Gastroesophageal sphincter (tissue), 4 donors: ENCODE measurements at regions not wholly inside any gene's neighbourhood (a gene's known extent, or its start where the extent isn't known, plus 50 kb on each side); places are given as distances from the start of the nearest gene placed in this dataset.
A peak's percentile ranks its signal among the peaks of the same experiment; 100 is the strongest.
"Not testable (repeated sequence)": the region's sequence is repeated elsewhere in the genome, so short reads cannot be mapped to it uniquely, and the experiment has no call there.

Experiments
- ATAC-seq: fragments of 150-250 bp; one replicate; pipeline ENCODE4 v1.9.1; 2016; ENCODE audit warnings: mild to moderate bottlenecking, moderate library complexity
- H3K27ac ChIP-seq, 4 donors: fragments of 200-600 bp; sonication (generic) in 3 of 4; 1 replicate in 3 of 4; 2 replicates in 1 of 4; pipeline ENCODE4 v1.5.1; 2016 to 2019
- H3K27me3 ChIP-seq: fragments of 200-600 bp; sonication (generic); one replicate; pipeline ENCODE4 v1.5.1; 2019
- H3K36me3 ChIP-seq, 2 donors: fragments of 200-600 bp; sonication (generic); one replicate each; pipeline ENCODE4 v1.5.1; 2019; ENCODE audit warnings: control low read depth in 1 of 2
- H3K4me1 ChIP-seq, 3 donors: fragments of 200-600 bp; sonication (generic); 1 replicate in 2 of 3; 2 replicates in 1 of 3; pipeline ENCODE4 v1.5.1; 2016 to 2019; ENCODE audit warnings: control low read depth in 2 of 3
- H3K4me3 ChIP-seq, 2 donors: fragments of 200-600 bp; sonication (generic); one replicate each; pipeline ENCODE4 v1.5.1; 2019; ENCODE audit warnings: mild to moderate bottlenecking in 1 of 2, moderate library complexity in 1 of 2
- H3K9me3 ChIP-seq, 3 donors: fragments of 200-600 bp; sonication (generic); one replicate each; pipeline ENCODE4 v1.5.1; 2017 to 2019; ENCODE audit warnings: control low read depth in 2 of 3
- CTCF ChIP-seq, 4 experiments: fragments of 200-600 bp in 2 of 4; fragments of 450-650 bp in 2 of 4; sonication (generic) in 1 of 4; IDR thresholded peaks; one replicate each; pipeline ENCODE4 v1.5.1; 2017 to 2019; ENCODE audit warnings: antibody characterized with exemption in 4 of 4, mild to moderate bottlenecking in 2 of 4, moderate library complexity in 2 of 4
- EP300 ChIP-seq: sonication (generic); formaldehyde crosslinking; IDR thresholded peaks from one replicate; pipeline ENCODE4 v1.6.1; 2017; ENCODE audit warnings: antibody characterized with exemption, mild to moderate bottlenecking
- POLR2A ChIP-seq, 2 donors: fragments of 450-650 bp; IDR thresholded peaks; one replicate each; pipeline ENCODE4 v1.6.1; 2017; ENCODE audit warnings: antibody characterized with exemption in 2 of 2, mild to moderate bottlenecking in 2 of 2, moderate library complexity in 1 of 2
- POLR2AphosphoS5 ChIP-seq: sonication (generic); formaldehyde crosslinking; IDR thresholded peaks from one replicate; pipeline ENCODE4 v1.6.1; 2017; ENCODE audit warnings: antibody characterized with exemption
- WGBS, 2 donors: methylation state at CpG; one replicate each; pipeline ENCODE4 v1.1.5; 2018; ENCODE audit warnings: low coverage in 1 of 2; 5-methylcytosine and 5-hydroxymethylcytosine counted together

GRCh38 chr3:177494216-177494615, 296.9 kb upstream of the TBL1XR1 start:
- H3K9me3 ChIP-seq, result no peaks in the 10 kb centered on the region
- 89 to 95% methylated on average over 3 of the region's 3 CpGs for WGBS, 2 donors
- peaks cover 2 to 29% (median 15%) of the 10 kb centered on the region in 3 donors for H3K4me1 ChIP-seq
- H3K36me3 ChIP-seq, result no peaks in the 10 kb centered on the region
- TF ChIP-seq EP300, result no peak
- TF ChIP-seq POLR2A (IDR thresholded peaks at IDR 0.05), result no peak
- no peak for TF ChIP-seq POLR2AphosphoS5
- no peak for TF ChIP-seq CTCF (IDR thresholded peaks at IDR 0.05)
- no peak for ATAC-seq
- H3K27ac ChIP-seq, result no peak overlapping the region
- H3K27me3 ChIP-seq, result no peaks in the 10 kb centered on the region
- H3K4me3 ChIP-seq, result no peak overlapping the region

DNA sequence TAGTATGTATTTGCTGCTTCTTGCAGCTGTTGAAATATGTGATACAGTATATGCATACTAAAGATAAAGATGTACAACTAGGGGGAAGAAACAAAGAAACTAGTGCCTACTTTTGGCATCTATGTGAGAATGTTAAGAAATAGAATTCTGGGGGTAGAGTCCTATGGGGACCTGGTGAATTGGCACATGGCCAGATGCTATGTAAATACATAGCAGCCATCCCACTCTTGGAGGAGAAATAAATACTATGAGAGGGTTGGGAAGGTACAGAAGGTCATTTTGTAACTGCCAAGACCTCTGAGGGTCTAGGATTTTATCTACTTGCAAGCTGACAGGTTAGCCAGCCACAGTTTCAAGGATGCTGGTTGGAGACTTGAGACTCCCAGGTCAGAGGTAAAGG, 298.3 kb upstream of the TBL1XR1 start:
- TF ChIP-seq CTCF (IDR thresholded peaks at IDR 0.05) (no peak), POLR2A (IDR thresholded peaks at IDR 0.05) (no peak), EP300 (no peak), POLR2AphosphoS5 (no peak)
- no peak overlapping the region for H3K4me3 ChIP-seq
- H3K9me3 ChIP-seq, result no peaks in the 10 kb centered on the region
- no peak for ATAC-seq
- H3K27ac ChIP-seq, result no peak overlapping the region
- H3K36me3 ChIP-seq, result no peaks in the 10 kb centered on the region
- H3K27me3 ChIP-seq, result no peaks in the 10 kb centered on the region
- H3K4me1 ChIP-seq, result peaks cover 2 to 22% (median 13%) of the 10 kb centered on the region in 3 donors

DNA sequence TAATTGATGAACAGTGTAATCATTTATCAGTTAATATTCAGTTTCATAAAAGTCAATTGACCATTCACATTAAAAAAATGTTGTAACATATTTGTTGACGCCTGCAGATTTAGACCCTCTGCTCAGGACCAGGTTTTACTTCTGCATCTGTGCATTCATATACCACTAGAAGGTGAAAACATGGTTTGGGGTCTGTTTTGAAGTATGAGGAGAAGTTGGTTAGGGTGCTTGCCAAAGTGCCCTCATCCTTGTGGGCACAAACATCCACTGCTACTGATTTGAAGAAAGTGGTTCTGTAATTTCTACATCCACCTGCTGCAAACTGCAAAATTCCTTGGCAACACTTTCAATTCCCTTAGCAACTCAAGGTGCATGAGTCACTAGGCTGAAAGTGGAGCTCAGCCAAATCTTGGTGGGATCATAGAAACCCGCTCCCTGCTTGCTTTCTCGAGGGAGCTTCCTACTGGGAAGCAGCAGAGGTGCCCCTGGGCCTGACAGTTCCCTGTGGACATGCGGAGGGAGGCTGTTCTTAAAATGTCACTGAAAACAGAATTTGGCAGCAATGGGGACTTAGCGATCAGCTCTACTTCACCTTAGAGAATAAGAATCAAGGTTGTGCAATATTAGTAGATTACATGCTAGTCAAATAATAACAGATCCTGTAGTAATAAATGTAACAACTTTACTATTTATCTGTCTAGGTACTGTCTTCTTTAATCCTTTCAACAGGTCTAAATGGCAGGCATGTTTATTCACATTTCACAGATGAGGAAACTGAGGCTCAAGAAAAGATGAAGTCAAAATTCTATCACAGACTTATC, 301.0 kb upstream of the TBL1XR1 start:
- Histone ChIP-seq H3K27me3 (no peaks in the 10 kb centered on the region), H3K9me3 (no peaks in the 10 kb centered on the region), H3K4me3 (no peak overlapping the region), H3K27ac (peak overlapping the region in 1 of 4 donors; percentile 17), H3K36me3 (no peaks in the 10 kb centered on the region), H3K4me1 (peaks cover 0 to 9% (median 5%) of the 10 kb centered on the region in 3 donors)
- peak; percentile 19 for ATAC-seq
- 73 to 82% methylated on average over 3 to 5 of the region's 5 CpGs for WGBS, 2 donors
- TF ChIP-seq POLR2A (IDR thresholded peaks at IDR 0.05) (no peak), CTCF (IDR thresholded peaks at IDR 0.05) (no peak), EP300 (no peak)

GRCh38 chr3:177499039-177499438, 301.8 kb upstream of the TBL1XR1 start:
- not testable (repeated sequence) for H3K9me3 ChIP-seq, H3K27me3 ChIP-seq, ATAC-seq, H3K4me1 ChIP-seq, H3K4me3 ChIP-seq, H3K27ac ChIP-seq, H3K36me3 ChIP-seq
- 100% methylated on average over 2 of the region's 2 CpGs; no CpG with 5 or more reads in 1 of the 2 donors for WGBS, 2 donors

GRCh38 chr3:177499779-177500423, 302.6 kb upstream of the TBL1XR1 start:
- no peak for ATAC-seq
- Histone ChIP-seq H3K9me3 (no peaks in the 10 kb centered on the region), H3K36me3 (no peaks in the 10 kb centered on the region), H3K4me1 (peaks cover 0 to 9% (median 5%) of the 10 kb centered on the region in 3 donors), H3K27ac (no peak overlapping the region), H3K27me3 (no peaks in the 10 kb centered on the region), H3K4me3 (no peak overlapping the region)
- TF ChIP-seq POLR2AphosphoS5, result no peak
- WGBS, 2 donors, result 85 to 96% methylated on average over 6 to 8 of the region's 8 CpGs

GRCh38 chr3:177510693-177511216, 313.5 kb upstream of the TBL1XR1 start:
- no peak for ATAC-seq
- 73 to 86% methylated on average over 2 of the region's 2 CpGs for WGBS, 2 donors
- Histone ChIP-seq H3K36me3 (no peaks in the 10 kb centered on the region), H3K4me3 (no peak overlapping the region), H3K4me1 (peaks cover 6 to 32% (median 21%) of the 10 kb centered on the region in 3 donors), H3K27me3 (no peaks in the 10 kb centered on the region), H3K9me3 (no peaks in the 10 kb centered on the region), H3K27ac (no peak overlapping the region)
- no peak for TF ChIP-seq POLR2A (IDR thresholded peaks at IDR 0.05)
- TF ChIP-seq EP300, result no peak
- no peak for TF ChIP-seq CTCF (IDR thresholded peaks at IDR 0.05)
- TF ChIP-seq POLR2AphosphoS5, result no peak
